ENCODE measurements at regions not wholly inside any gene's neighbourhood (a gene's known extent, or its start where the extent isn't known, plus 50 kb on each side); places are given as distances from the start of the nearest gene placed in this dataset.

GRCh38 chr1:43039228-43040055 lies 80.8 kb upstream of the SLC2A1 start (continued):
- TF ChIP-seq, protein P1, sequence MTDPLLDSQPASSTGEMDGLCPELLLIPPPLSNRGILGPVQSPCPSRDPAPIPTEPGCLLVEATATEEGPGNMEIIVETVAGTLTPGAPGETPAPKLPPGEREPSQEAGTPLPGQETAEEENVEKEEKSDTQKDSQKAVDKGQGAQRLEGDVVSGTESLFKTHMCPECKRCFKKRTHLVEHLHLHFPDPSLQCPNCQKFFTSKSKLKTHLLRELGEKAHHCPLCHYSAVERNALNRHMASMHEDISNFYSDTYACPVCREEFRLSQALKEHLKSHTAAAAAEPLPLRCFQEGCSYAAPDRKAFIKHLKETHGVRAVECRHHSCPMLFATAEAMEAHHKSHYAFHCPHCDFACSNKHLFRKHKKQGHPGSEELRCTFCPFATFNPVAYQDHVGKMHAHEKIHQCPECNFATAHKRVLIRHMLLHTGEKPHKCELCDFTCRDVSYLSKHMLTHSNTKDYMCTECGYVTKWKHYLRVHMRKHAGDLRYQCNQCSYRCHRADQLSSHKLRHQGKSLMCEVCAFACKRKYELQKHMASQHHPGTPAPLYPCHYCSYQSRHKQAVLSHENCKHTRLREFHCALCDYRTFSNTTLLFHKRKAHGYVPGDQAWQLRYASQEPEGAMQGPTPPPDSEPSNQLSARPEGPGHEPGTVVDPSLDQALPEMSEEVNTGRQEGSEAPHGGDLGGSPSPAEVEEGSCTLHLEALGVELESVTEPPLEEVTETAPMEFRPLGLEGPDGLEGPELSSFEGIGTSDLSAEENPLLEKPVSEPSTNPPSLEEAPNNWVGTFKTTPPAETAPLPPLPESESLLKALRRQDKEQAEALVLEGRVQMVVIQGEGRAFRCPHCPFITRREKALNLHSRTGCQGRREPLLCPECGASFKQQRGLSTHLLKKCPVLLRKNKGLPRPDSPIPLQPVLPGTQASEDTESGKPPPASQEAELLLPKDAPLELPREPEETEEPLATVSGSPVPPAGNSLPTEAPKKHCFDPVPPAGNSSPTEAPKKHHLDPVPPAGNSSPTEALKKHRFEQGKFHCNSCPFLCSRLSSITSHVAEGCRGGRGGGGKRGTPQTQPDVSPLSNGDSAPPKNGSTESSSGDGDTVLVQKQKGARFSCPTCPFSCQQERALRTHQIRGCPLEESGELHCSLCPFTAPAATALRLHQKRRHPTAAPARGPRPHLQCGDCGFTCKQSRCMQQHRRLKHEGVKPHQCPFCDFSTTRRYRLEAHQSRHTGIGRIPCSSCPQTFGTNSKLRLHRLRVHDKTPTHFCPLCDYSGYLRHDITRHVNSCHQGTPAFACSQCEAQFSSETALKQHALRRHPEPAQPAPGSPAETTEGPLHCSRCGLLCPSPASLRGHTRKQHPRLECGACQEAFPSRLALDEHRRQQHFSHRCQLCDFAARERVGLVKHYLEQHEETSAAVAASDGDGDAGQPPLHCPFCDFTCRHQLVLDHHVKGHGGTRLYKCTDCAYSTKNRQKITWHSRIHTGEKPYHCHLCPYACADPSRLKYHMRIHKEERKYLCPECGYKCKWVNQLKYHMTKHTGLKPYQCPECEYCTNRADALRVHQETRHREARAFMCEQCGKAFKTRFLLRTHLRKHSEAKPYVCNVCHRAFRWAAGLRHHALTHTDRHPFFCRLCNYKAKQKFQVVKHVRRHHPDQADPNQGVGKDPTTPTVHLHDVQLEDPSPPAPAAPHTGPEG (CRISPR knock-in tag; IDR thresholded peaks at IDR 0.05) = no peak
- TF ChIP-seq ZBTB1 (CRISPR knock-in tag; IDR thresholded peaks at IDR 0.05; ENCODE audit: borderline replicate concordance) = no peak
- TF ChIP-seq SNRNP70 (IDR thresholded peaks at IDR 0.05; ENCODE audit: low read depth, low read length) = no peak
- TF ChIP-seq ERF (CRISPR knock-in tag; IDR thresholded peaks at IDR 0.05) = peak; percentile 69; the same call in 1 of the 2 replicates
- no peak for TF ChIP-seq MTA3 (CRISPR knock-in tag; IDR thresholded peaks at IDR 0.05)
- 0 out of 2 replicates have a peak, but pooled peaks have one; percentile 79 for TF ChIP-seq ZNF441 (CRISPR knock-in tag; IDR thresholded peaks at IDR 0.05; ENCODE audit: borderline replicate concordance)
- TF ChIP-seq, protein P2, sequence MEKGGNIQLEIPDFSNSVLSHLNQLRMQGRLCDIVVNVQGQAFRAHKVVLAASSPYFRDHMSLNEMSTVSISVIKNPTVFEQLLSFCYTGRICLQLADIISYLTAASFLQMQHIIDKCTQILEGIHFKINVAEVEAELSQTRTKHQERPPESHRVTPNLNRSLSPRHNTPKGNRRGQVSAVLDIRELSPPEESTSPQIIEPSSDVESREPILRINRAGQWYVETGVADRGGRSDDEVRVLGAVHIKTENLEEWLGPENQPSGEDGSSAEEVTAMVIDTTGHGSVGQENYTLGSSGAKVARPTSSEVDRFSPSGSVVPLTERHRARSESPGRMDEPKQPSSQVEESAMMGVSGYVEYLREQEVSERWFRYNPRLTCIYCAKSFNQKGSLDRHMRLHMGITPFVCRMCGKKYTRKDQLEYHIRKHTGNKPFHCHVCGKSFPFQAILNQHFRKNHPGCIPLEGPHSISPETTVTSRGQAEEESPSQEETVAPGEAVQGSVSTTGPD (CRISPR knock-in tag; IDR thresholded peaks at IDR 0.05) = peak; percentile 25; the same call in 1 of the 2 replicates
- TF ChIP-seq ZNF788 (CRISPR knock-in tag; IDR thresholded peaks at IDR 0.05; ENCODE audit: borderline replicate concordance) = peak; percentile 90; the same call in 1 of the 2 replicates
- peak; percentile 29; the same call in 1 of the 2 replicates for TF ChIP-seq CHD4 (IDR thresholded peaks at IDR 0.05; ENCODE audit: borderline replicate concordance, low read length)
- peak; percentile 52; the same call in 1 of the 2 replicates for TF ChIP-seq JUNB (CRISPR knock-in tag; IDR thresholded peaks at IDR 0.05; ENCODE audit: borderline replicate concordance)
- peak; percentile 40 for TF ChIP-seq ZNF652 (CRISPR knock-in tag; IDR thresholded peaks at IDR 0.05; ENCODE audit: borderline replicate concordance, low read depth)
- peak; percentile 94; the same call in 1 of the 2 replicates for TF ChIP-seq FOXK1 (CRISPR knock-in tag; IDR thresholded peaks at IDR 0.05; ENCODE audit: borderline replicate concordance, low read depth)
- no peak; the same call in 1 of the 2 replicates for TF ChIP-seq MBD4 (IDR thresholded peaks at IDR 0.05; ENCODE audit: borderline replicate concordance, low read length)
- TF ChIP-seq FOXJ3 (CRISPR knock-in tag; IDR thresholded peaks at IDR 0.05; ENCODE audit: borderline replicate concordance) = peak; percentile 74; the same call in 1 of the 2 replicates
- TF ChIP-seq RCOR2 (CRISPR knock-in tag; IDR thresholded peaks at IDR 0.05) = peak; percentile 84; the same call in 1 of the 2 replicates
- TF ChIP-seq, protein P3, sequence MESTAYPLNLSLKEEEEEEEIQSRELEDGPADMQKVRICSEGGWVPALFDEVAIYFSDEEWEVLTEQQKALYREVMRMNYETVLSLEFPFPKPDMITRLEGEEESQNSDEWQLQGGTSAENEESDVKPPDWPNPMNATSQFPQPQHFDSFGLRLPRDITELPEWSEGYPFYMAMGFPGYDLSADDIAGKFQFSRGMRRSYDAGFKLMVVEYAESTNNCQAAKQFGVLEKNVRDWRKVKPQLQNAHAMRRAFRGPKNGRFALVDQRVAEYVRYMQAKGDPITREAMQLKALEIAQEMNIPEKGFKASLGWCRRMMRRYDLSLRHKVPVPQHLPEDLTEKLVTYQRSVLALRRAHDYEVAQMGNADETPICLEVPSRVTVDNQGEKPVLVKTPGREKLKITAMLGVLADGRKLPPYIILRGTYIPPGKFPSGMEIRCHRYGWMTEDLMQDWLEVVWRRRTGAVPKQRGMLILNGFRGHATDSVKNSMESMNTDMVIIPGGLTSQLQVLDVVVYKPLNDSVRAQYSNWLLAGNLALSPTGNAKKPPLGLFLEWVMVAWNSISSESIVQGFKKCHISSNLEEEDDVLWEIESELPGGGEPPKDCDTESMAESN (CRISPR knock-in tag; conservative IDR thresholded peaks at IDR 0.05) = peak; percentile 61; the same call in 1 of the 2 replicates

Data from HepG2 (cell line).